Astrocyte (in vitro differentiated cells and primary cell): ENCODE measurements at regions not wholly inside any gene's neighbourhood (a gene's known extent, or its start where the extent isn't known, plus 50 kb on each side); places are given as distances from the start of the nearest gene placed in this dataset.

Experiments used
- EZH2 ChIP-seq: IDR thresholded peaks from 2 replicates; pipeline ENCODE4 v1.6.1; 2012; ENCODE audit warnings: mild to moderate bottlenecking, low read length, inconsistent platforms; ENCODE audit not compliant: insufficient read depth
- TF ChIP-seq, protein P1 (sequence below): IDR thresholded peaks from 2 replicates; pipeline ENCODE4 v1.5.1; 2011; ENCODE audit warnings: low read depth, mild to moderate bottlenecking, inconsistent platforms, low read length, moderate library complexity; ENCODE audit not compliant: insufficient read depth

DNA sequence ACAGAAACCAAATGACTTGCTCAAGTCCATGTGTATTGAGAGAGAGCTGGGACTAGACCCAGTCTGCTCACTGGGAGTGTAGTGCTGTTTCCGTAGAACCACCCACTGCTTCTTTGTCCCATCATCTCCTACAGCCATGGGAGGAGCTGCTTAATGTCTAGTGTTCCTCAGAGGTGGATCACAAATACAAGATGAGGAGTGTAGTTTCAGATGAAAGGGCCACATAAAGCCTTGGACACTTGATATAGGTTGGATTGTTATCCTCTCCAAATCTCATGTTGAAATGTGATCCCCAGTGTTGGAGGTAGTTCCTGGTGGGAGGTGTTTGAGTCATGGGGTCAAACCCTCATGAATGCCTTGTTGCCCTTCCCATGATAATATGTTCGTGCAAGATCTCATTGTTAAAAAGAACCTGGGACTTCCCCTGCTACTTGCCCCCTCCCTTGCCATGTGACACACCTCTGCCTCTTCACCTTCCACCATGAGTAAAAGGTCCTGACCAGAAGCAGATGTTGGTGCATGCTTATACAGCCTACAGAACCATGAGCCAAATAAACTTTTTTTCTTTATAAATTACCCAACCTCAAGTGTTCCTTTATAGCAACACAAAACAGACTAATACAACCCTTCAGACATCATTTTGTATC lies 127.5 kb upstream of the DNAH14 start:
- TF ChIP-seq, protein P1, sequence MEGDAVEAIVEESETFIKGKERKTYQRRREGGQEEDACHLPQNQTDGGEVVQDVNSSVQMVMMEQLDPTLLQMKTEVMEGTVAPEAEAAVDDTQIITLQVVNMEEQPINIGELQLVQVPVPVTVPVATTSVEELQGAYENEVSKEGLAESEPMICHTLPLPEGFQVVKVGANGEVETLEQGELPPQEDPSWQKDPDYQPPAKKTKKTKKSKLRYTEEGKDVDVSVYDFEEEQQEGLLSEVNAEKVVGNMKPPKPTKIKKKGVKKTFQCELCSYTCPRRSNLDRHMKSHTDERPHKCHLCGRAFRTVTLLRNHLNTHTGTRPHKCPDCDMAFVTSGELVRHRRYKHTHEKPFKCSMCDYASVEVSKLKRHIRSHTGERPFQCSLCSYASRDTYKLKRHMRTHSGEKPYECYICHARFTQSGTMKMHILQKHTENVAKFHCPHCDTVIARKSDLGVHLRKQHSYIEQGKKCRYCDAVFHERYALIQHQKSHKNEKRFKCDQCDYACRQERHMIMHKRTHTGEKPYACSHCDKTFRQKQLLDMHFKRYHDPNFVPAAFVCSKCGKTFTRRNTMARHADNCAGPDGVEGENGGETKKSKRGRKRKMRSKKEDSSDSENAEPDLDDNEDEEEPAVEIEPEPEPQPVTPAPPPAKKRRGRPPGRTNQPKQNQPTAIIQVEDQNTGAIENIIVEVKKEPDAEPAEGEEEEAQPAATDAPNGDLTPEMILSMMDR = no peak
- TF ChIP-seq EZH2 = no peak
